GM18505 (cell line): ENCODE measurements at regions not wholly inside any gene's neighbourhood (a gene's known extent, or its start where the extent isn't known, plus 50 kb on each side); places are given as distances from the start of the nearest gene placed in this dataset.

Source experiments
- ATAC-seq: cut with Tn5 transposase; IDR thresholded peaks from one replicate; pipeline ENCODE4 v1.9.1; 2021; ENCODE audit not compliant: unreplicated experiment
- POLR2A ChIP-seq: IDR thresholded peaks from 4 replicates; pipeline ENCODE4 v1.6.1; 2011; ENCODE audit warnings: borderline replicate concordance; ENCODE audit not compliant: insufficient read depth, insufficient read length; ENCODE audit errors: extremely low read depth

- TF ChIP-seq POLR2A: no peak
These were observed 452.5 kb upstream of the CCL2 start for GRCh38 chr17:33802349-33803198.

GRCh38 chr17:33803199-33803685 lies 451.8 kb upstream of the CCL2 start:
- no peak for TF ChIP-seq POLR2A
- no peak for ATAC-seq

More at GRCh38 chr17:33802349-33803198, 452.5 kb upstream of the CCL2 start:
- no peak for ATAC-seq

GRCh38 chr17:33803686-33804085 lies 451.4 kb upstream of the CCL2 start:
- TF ChIP-seq POLR2A: no peak
- ATAC-seq: no peak

- TF ChIP-seq POLR2A: no peak
- ATAC-seq: no peak
These were observed 450.7 kb upstream of the CCL2 start for GRCh38 chr17:33804401-33804800.

- no peak for TF ChIP-seq POLR2A
- ATAC-seq: no peak
These were observed 448.5 kb upstream of the CCL2 start for GRCh38 chr17:33806631-33807030.

GRCh38 chr17:33809748-33810147 lies 445.3 kb upstream of the CCL2 start:
- ATAC-seq: no peak
- no peak for TF ChIP-seq POLR2A

- no peak for ATAC-seq
- no peak for TF ChIP-seq POLR2A
These were observed 443.9 kb upstream of the CCL2 start for GRCh38 chr17:33811004-33811760.

GRCh38 chr17:33811984-33812577 lies 443.0 kb upstream of the CCL2 start:
- no peak for TF ChIP-seq POLR2A
- ATAC-seq: no peak

- TF ChIP-seq POLR2A: no peak
- no peak for ATAC-seq
These were observed 440.2 kb upstream of the CCL2 start for GRCh38 chr17:33814852-33815251.

- TF ChIP-seq POLR2A: no peak
- no peak for ATAC-seq
These were observed 439.0 kb upstream of the CCL2 start for GRCh38 chr17:33816036-33816435.

- TF ChIP-seq POLR2A: no peak
- no peak for ATAC-seq
These were observed 438.1 kb upstream of the CCL2 start for GRCh38 chr17:33816842-33817617.

GRCh38 chr17:33819539-33819938 lies 435.5 kb upstream of the CCL2 start:
- no peak for ATAC-seq
- TF ChIP-seq POLR2A: no peak

GRCh38 chr17:33832262-33832661 lies 422.8 kb upstream of the CCL2 start:
- ATAC-seq: no peak
- no peak for TF ChIP-seq POLR2A
